ENCODE measurements at regions not wholly inside any gene's neighbourhood (a gene's known extent, or its start where the extent isn't known, plus 50 kb on each side); places are given as distances from the start of the nearest gene placed in this dataset.

GRCh38 chr11:107252429-107253161 is 205.0 kb downstream of the CWF19L2 start:
- TF ChIP-seq CTCF (IDR thresholded peaks at IDR 0.05) (no peak), POLR2A (IDR thresholded peaks at IDR 0.05) (no peak)
- no peak overlapping the region for H3K4me3 ChIP-seq (ENCODE audit: low read depth, poor library complexity, severe bottlenecking)
- intact Hi-C loops (cut with DNase I; ENCODE audit: low total_unique reads), result no loop called here
- no peak for DNase-seq (ENCODE audit: low spot score in 2 of 2)
- WGBS, 2 donors, result 80 to 88% methylated on average over 8 of the region's 8 CpGs

- 91 to 93% methylated on average over 4 of the region's 4 CpGs for WGBS, 2 donors
- intact Hi-C loops (cut with DNase I; ENCODE audit: low total_unique reads), result no loop called here
- no peak overlapping the region for H3K4me3 ChIP-seq (ENCODE audit: low read depth, poor library complexity, severe bottlenecking)
- no peak for DNase-seq (ENCODE audit: low spot score in 2 of 2)
- TF ChIP-seq CTCF (IDR thresholded peaks at IDR 0.05) (no peak), POLR2A (IDR thresholded peaks at IDR 0.05) (no peak)
Measured at GRCh38 chr11:107251298-107251697, 206.3 kb downstream of the CWF19L2 start.

DNA sequence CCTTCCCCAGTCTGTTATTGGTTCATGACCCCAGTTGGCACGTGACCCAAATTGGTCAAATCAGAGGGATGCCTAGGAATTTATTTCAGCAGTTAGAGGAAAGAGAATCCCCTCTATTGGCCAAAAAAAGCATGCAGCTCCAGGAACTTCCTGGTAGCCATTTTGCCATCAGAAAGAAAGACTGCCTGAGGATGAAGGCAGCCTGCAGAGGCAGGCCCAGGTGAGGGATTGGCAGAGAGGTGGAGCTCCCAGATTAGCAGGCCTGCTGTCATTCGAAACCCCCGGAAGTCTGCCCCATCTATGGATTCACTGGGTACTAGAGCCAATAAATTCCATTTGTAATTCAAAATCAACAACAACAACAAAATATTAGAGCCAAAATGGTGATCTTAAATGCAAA is 207.6 kb downstream of the CWF19L2 start:
- TF ChIP-seq POLR2A (IDR thresholded peaks at IDR 0.05) (no peak), CTCF (IDR thresholded peaks at IDR 0.05) (no peak)
- no peak for DNase-seq (ENCODE audit: low spot score in 2 of 2)
- H3K4me3 ChIP-seq (ENCODE audit: low read depth, poor library complexity, severe bottlenecking), result no peak overlapping the region
- intact Hi-C loops (cut with DNase I; ENCODE audit: low total_unique reads), result no loop called here
- WGBS, 2 donors, result 75 to 78% methylated on average over 3 of the region's 3 CpGs

DNA sequence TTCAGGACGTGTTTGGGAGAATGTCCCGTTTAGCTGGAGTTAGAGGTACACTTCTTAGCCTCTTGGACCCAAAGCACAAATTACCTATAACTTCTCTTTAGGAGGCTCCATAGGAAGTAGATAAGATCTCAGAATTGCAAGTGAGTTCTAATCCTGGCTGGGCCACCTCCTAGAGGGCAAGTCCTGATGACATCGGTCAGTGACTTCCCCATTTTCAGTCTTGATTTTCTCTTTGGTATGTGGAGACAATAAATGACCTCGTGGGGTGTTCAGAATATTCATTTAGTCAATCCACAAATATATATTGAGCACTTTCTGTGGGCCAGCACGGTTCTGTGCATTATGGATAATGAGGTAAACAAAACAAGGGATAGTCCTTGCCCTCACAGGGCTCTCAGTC is 208.6 kb downstream of the CWF19L2 start:
- no peak for DNase-seq (ENCODE audit: low spot score in 2 of 2)
- no peak overlapping the region for H3K4me3 ChIP-seq (ENCODE audit: low read depth, poor library complexity, severe bottlenecking)
- intact Hi-C loops (cut with DNase I; ENCODE audit: low total_unique reads), result no loop called here
- WGBS, 2 donors, result 78 to 84% methylated on average over 5 of the region's 5 CpGs
- TF ChIP-seq CTCF (IDR thresholded peaks at IDR 0.05) (no peak), POLR2A (IDR thresholded peaks at IDR 0.05) (no peak)

DNA sequence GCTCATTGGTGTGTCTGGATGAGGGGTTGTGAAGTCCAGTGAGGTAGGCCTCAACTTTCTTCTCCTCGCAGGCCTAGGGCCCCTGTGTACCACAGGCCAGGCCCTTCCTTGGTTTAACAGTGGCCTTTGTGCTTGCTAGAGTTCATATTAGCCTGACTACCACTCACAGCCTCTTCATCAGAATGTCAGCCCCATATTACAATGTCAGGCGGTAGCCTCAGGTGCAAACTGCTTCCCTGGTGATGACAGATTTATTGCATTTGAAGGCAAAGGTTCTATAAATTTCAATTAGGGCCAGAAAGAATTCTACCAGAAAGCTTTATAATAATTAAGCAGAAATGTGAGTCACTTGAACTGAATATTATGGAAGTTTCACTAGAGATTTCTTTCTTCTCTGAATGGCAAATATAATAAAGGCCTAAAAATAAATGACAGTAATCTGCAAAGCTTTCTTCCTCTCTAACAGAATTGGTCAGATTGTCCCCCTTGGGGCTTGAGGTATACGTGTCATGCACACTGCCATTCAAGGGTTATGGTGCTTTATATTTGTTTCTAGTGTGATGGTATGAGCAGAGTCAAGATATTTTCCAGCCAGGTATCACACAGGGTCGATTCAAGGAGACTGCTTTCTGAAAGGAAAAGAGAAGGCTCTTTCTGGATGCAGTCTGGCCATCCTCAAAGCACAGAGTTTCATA is 210.3 kb downstream of the CWF19L2 start:
- intact Hi-C loops (cut with DNase I; ENCODE audit: low total_unique reads), result no loop called here
- no peak for DNase-seq (ENCODE audit: low spot score in 2 of 2)
- WGBS, 2 donors, result 54 to 55% methylated on average over 4 of the region's 4 CpGs
- H3K4me3 ChIP-seq (ENCODE audit: low read depth, poor library complexity, severe bottlenecking), result no peak overlapping the region
- TF ChIP-seq CTCF (IDR thresholded peaks at IDR 0.05) (no peak), POLR2A (IDR thresholded peaks at IDR 0.05) (no peak)

Data from lower leg skin (tissue), 4 donors.